ENCODE measurements at regions not wholly inside any gene's neighbourhood (a gene's known extent, or its start where the extent isn't known, plus 50 kb on each side); places are given as distances from the start of the nearest gene placed in this dataset.

GRCh38 chr1:68785328-68785727 is 288.4 kb upstream of the DEPDC1 start:
- no peaks in the 10 kb centered on the region for H3F3A ChIP-seq (replicated peaks; ENCODE audit: insufficient read depth)
- no peak overlapping the region for H3K4me2 ChIP-seq
- H3K4me1 ChIP-seq (ENCODE audit: control insufficient read depth in 1 of 2, insufficient read depth in 2 of 2, low read depth in 1 of 2, low read length in 1 of 2), result no peaks in the 10 kb centered on the region
- 14% methylated on average over 2 of the region's 2 CpGs for WGBS (ENCODE audit: low lambda C conversion rate)
- no peaks in the 10 kb centered on the region for H3K9me2 ChIP-seq
- no peaks in the 10 kb centered on the region for H3K9me3 ChIP-seq
- TF ChIP-seq RFX5 (IDR thresholded peaks at IDR 0.05; ENCODE audit: low read length) (no peak), FOSL2 (IDR thresholded peaks at IDR 0.05; ENCODE audit: borderline replicate concordance, low read depth) (no peak), RAD21 (IDR thresholded peaks at IDR 0.05; ENCODE audit: low read length) (no peak), SIN3A (IDR thresholded peaks at IDR 0.05; ENCODE audit: borderline replicate concordance, low read depth, low read length) (no peak), USF2 (IDR thresholded peaks at IDR 0.05; ENCODE audit: borderline replicate concordance, low read depth, low read length) (no peak), ZBTB33 (IDR thresholded peaks at IDR 0.05; ENCODE audit: borderline replicate concordance, low read depth) (no peak), MXI1 (IDR thresholded peaks at IDR 0.05; ENCODE audit: low read depth, low read length) (no peak), GATA2 (CRISPR knock-in tag; IDR thresholded peaks at IDR 0.05) (no peak), RCOR1 (IDR thresholded peaks at IDR 0.05; ENCODE audit: low read length) (no peak), REST (IDR thresholded peaks at IDR 0.05; ENCODE audit: low read depth, low read length) (no peak), NRF1 (IDR thresholded peaks at IDR 0.05; ENCODE audit: low read depth, low read length) (no peak), RXRA (IDR thresholded peaks at IDR 0.05; ENCODE audit: borderline replicate concordance, low read depth) (no peak), CTCF (IDR thresholded peaks at IDR 0.05) (no peak), MAX (IDR thresholded peaks at IDR 0.05; ENCODE audit: low read depth) (no peak), EP300 (IDR thresholded peaks at IDR 0.05; ENCODE audit: borderline replicate concordance in 1 of 2, low read depth in 1 of 2, low read length in 1 of 2) (no peak), USF1 (IDR thresholded peaks at IDR 0.05; ENCODE audit: borderline replicate concordance, low read depth) (no peak)
- ChIA-PET POLR2A (no interaction called here), CTCF (no interaction called here)
- H3K36me3 ChIP-seq (replicated peaks in 1 of 2; ENCODE audit: control insufficient read depth in 1 of 2, insufficient read depth in 2 of 2, low read length in 1 of 2), result no peaks in the 10 kb centered on the region
- no peak overlapping the region for H3K9ac ChIP-seq
- no peaks in the 10 kb centered on the region for H3K79me2 ChIP-seq (ENCODE audit: insufficient read depth)
- DNase-seq, result no peak
- H3K4me3 ChIP-seq (ENCODE audit: low read depth in 2 of 2, low read length in 1 of 2), result no peak overlapping the region
- H4K20me1 ChIP-seq (ENCODE audit: insufficient read depth), result no peaks in the 10 kb centered on the region
- no peak overlapping the region for H2AFZ ChIP-seq (ENCODE audit: low read depth)
- no peaks in the 10 kb centered on the region for H3K27me3 ChIP-seq (ENCODE audit: insufficient read depth)
- no peak overlapping the region for H3K27ac ChIP-seq (ENCODE audit: low read depth in 2 of 2, low read length in 1 of 2)

Data from SK-N-SH (cell line).